NCI-H2171 (cell line): ENCODE measurements at regions not wholly inside any gene's neighbourhood (a gene's known extent, or its start where the extent isn't known, plus 50 kb on each side); places are given as distances from the start of the nearest gene placed in this dataset.
"Not testable (repeated sequence)": the region's sequence is repeated elsewhere in the genome, so short reads cannot be mapped to it uniquely, and the experiment has no call there.

Source experiments
- DNase-seq: peaks from one replicate; lab custom pipeline; 2025; lab: John Stamatoyannopoulos, UW

DNA sequence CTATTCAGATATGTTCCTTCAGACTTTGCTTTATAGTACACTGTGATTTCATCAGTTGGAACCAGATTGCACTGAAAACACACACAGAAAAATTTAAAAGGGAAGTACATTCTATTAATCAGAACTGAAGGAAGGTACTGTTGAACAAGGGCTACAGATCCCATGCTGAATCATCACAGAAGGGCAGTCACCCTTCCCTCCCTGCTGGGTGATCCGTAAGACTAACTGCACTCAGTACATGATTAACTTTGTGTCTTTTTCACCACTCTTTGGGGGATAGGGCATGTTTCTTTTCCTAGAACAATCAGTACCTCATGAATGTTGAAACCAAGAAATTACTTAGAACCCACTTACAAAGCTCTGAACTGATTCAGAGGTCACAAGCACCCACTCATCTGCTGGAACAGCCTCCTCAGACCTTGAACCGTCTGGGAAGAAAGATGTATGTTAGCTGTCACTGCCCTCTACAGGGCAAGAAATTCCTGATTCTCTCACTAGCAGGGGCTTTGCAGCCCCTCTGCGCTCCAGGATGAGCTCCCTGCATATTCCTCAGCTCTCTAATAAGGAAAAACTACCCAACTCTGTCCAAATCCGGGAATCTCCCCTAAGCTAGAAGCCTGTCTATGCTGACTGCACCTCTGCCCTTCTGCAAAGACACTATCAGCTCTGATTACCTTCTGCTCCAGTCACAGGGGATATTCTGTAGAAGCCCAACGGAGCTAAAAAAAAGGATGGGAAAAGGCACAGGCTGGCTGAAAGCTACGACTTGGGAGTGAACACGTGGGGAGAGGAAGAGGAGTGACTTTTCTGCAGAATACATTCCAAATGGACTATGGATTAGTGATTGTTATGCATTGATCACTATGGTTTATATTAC, 51.0 kb downstream of the IARS1 start:
- no peak for DNase-seq

DNA sequence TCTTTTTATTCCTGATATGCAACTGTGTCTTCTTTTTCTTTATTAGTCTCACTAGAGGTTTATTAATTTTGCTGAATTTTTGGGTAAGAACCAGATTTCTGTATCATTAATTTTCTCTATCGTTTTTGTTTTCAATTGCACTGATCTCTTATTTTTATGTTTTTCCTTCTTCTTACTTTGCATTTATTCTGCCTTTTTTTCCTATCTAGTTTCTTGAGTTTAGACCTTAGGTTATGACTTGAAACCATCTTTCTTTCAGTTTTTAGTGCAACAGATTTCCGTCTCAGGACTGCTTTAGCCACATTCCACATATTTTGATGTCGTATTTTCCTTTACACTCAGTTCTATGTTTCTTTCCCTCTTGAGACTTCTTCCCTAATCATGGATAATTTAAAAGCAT, 56.6 kb downstream of the IARS1 start:
- no peak for DNase-seq

DNA sequence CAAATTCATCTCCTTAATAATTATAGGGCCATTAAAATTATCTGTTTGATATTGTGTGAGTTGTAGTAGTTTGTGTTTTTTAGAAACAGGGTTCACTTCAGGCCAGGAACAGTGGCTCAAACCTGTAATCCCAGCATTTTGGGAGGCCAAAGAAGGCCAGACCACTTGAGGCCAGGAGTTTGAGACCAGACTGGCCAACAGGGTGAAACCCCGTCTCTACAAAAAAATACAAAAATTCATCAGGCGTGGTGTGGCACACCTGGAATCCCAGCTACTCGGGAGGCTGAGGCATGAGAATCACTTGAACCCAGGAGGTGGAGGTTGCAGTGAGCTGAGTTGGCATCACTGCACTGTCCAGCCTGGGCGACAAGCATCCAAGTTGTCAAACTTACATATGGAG, 57.0 kb downstream of the IARS1 start:
- DNase-seq: no peak

DNA sequence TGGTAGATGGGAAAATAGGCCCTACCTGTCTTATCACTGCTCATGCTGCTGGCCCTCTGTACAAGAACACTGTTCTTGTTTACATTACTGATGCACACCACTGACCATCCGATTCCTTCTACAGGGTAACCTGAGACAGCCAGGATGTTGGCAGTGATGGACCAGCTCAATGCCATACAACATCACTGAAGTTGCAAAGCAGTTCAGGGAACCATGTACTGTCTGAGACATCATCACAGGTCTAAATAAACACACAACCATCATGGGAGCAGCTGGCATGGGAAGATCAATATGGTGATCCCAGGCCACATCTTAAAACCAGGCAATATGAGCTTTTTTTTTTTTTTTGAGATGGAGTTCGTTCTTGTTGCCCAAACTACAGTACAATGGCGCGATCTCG, 59.0 kb downstream of the IARS1 start:
- DNase-seq: no peak

DNA sequence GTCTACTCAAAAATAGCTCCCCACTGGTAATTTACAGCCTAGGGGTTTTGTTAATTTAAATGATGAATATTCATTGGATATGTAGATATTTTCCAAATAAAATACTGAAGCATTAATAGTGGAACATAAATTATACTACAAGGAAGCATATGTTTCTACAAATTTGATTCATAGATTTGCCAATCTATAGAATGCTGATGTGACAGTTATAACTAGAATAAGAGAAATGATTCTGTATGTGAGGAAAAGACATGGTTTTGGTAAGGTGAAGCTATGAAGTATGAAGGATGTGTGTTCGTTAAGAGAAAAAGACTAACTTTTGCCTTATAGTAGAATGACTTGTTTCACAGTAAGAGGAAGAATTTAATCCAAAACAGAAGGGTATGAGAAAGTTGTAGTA, 61.3 kb downstream of the IARS1 start:
- no peak for DNase-seq

DNA sequence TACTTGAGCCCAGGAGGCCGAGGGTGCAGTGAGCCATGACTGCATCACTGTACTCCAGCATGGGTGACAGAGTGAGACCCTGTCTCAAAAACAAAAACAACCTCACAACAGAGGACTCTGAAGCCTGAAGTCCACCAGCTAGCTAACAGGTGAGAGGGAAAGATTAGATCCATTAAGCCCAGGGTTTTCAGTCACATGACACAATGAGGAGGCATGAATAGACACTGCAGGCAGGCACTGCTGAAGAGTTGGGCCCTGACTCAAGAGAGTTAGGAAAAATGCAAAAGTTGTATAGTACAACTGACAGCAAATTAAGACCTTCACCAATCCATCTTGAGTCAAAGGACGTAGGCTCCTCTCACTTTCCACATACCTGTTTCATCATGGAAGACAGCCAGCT, 64.9 kb downstream of the IARS1 start:
- DNase-seq: no peak

DNA sequence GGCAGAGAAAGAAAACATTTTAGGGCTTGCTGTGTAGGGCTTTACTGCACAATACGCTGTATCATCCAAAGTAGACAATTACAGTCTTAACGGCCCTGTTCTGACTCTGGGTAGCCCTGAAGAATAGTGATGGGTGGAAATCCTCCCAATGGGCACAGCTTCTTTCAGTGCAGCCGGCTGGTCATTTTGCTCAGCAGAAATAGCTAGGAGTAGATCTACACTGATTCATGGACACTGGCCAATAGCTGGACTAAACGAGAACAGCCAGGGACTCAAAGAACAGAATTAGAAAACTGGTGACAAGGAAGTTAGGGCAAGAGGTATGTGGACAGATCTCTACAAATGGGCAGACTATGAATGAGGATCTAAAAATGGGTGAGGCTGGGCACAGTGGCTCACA, 69.3 kb downstream of the IARS1 start:
- DNase-seq: no peak

DNA sequence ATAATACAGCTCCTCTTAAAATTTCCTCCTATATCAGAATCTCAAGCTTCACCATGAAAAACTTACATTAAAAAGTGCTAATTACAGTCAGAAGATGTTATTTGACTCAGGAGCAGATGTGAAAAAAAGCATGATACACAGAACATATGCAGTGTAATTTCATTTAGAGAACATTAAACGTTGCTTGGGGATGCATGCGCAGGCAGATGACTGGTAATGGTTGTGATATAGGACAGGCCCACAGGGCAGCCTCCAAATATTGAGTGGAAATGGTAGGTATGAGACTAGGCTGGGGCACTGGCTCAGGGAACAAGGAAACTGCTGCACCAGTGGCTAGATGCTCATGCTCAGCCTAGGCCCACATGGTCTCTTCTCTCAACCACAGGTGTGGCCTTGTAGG, 69.7 kb downstream of the IARS1 start:
- no peak for DNase-seq

DNA sequence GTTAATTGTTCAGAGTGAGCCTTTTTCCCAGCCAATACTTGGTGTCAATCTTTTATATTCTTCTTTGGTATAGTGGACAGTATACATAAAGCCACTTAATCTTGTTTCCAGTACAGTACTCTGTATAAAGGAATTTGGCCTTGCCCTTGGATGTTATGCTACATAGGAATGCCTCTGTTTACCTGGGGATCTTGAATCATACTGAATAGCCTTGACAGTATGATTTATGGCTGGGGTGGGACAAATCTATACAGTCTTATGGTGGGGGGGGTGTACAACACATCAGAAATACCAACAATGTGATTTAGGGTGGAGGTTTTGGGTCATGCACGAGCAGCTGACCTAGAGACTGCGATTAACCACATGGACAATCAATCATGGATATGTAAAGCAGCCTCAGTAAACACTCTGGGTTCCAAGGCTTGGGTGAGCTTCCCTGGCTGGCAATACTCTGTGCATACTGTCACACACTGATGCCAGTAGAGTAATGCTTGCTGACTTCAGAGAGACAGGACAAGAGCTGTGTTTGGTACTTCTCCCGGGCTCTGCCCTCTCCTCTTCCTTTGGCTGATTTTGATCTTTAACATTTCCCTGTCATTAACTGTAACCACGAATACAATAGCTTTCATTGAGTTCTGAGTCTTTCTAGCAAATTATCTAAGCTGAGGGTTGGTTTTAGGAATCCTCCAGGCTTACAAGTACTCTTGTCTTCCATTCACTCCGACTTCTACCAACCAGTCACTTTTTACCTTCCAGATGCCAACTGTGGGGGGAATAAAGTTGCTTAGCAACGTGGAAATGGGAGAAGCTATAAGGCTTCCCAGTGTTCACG, 84.6 kb downstream of the IARS1 start:
- no peak for DNase-seq

DNA sequence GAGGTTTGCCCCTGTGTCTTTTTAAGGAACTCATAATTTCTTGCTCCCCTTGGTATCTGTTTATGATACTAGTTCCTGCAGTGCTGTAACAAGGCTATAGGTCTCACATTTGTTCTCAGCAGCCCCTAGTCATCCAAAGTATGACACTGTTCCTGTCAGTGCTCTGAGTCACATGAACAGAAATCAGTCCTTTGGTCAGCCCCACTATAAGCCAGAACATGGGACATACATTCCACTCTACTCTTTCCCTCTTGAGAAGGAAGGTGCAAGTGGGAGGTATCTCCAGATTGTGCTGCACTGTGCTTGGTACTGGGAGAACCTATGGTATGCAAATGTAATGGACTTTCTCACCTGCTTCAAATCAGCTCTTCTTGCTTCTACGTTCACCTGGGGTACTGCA, 87.0 kb downstream of the IARS1 start:
- no peak for DNase-seq

DNA sequence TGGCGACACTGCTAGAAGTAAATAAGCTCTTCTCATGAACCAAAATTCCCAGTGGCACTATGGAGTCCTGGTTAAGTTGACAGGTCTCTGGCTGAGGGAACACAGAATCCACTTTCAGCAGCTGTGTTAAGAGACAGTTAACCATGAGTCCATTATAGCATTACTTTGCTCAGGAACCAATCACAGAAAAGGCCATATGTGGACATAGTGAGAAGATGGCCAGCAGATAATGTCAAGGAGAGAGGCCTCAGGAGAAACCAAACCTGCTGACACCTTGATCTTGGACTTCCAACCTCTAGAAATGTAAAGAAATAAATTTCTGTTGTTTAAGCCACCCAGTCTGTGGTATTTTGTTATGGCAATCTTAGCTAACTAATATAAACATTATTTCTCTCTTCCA, 88.7 kb upstream of the SPTLC1 start:
- not testable (repeated sequence) for DNase-seq

DNA sequence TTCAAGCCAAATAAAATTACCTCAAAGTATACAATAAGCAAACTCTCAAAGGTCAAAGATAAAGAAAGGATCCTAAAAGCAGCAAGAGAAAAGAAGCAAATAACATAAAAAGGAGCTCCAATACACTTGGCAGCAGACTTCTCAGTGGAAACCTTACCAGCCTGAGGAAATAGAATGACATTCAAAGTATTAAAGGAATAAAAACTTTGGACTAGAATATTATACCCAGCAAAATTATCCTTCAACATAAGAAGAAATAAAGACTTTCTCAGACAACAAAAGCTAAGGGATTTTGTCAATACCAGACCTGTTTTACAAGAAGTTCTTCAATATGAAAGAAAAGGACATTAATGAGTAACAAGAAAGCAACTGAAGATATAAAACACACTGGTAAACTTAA, 83.0 kb upstream of the SPTLC1 start:
- not testable (repeated sequence) for DNase-seq

DNA sequence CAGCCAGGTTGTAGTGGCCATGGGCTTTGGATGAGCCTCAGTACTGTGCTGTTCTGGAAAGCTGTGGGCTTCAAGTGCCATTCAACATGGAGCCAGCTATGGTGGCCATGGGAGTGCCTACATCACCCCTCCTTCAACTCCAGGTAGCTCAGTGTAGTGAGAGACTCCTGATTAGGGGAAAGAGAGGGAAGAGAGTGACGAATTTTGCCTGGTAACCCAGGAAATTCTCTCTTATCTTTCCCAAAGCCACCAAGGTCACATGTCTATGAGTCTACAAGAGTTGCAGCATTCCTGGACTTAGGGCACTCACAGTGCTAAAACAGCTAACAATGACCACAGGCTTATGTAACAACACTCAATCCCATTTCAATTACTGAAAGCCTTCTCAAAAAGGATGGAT, 81.7 kb upstream of the SPTLC1 start:
- DNase-seq: no peak

DNA sequence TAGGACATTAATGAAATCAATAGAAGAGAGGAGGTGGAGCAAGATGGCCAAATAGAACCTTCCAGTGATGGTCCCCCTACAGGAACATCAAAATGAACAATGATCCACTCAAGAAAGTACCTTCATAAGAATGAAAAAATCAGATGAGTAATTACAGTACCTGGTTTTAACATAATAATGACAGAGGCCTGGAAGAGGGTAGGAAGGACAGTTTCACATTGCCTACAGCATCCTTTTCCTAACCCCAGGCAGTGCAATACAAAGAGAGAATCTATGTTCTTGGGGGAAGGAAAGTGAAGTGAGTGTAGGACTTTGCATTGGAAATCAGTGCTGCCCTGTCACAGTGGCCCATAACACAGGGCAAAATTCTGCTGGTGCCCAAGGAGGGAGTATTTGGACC, 81.2 kb upstream of the SPTLC1 start:
- DNase-seq: no peak

DNA sequence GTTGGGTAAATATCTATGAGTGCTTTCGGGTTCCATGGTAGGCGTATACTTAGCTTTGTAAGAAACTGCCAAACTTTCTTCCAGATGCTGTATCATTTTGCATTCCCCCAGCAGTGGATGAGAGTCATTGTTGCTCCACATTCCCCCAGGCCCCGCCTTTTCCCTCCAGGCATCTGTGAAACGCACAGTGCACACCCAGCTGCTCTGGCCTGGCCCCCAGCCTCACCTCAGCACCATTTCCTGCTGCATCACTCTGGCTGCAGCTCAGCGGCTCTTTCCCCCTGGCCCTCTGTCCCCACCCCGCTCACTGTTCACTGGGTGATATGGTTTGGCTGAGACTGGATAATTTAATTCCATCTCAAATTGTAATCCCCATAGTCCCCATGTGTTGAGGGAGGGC, 76.6 kb upstream of the SPTLC1 start:
- DNase-seq: no peak

DNA sequence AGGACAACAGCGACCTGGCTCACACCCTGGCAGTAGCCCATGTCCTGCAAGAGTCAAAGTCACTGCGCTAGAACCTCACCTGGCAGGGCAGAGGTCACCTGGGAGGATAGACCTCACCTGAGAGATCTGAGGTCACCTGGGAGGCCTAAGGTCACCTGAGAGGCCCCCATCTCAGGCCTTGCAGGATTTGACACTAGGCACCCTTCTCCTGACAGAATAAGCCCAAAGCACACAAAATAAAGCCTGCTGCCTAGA, 75.2 kb upstream of the SPTLC1 start:
- no peak for DNase-seq

DNA sequence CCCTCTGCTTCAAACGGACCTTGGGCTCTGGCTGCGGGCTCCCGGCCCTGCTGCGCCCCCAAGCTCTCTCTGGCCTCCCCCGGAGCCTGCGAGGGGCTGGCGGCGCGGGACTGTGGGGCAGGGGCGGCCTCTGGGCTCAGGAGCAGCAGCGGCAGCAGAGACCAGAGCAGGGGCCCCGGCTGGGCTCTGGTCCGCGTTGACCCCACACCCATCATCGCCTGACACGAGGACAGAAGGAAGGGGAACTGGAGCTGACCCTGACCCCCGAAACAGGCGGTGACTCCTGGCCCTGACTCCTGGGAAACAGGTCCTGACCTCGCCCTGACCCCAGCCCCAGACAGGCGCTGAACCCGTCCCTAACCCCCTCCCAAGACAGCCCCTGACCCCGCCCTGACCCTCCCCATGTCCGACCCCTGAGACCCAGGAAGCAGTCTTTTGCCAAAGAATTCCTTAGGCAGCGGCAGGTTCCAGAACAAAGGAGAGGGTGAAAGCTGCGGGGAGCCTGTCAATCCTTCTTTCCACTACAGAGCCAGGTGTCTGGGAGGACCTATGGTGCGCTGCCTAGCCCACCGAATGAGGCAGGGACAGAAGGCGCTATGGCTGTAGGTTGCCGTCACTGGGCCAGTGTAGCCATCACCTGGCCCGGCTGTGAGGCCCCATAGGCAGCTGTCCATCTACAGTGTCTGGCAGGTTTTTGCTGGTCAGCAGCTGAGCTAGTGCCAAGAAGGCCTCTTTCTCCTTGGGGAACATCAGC, 74.7 kb upstream of the SPTLC1 start:
- no peak for DNase-seq

DNA sequence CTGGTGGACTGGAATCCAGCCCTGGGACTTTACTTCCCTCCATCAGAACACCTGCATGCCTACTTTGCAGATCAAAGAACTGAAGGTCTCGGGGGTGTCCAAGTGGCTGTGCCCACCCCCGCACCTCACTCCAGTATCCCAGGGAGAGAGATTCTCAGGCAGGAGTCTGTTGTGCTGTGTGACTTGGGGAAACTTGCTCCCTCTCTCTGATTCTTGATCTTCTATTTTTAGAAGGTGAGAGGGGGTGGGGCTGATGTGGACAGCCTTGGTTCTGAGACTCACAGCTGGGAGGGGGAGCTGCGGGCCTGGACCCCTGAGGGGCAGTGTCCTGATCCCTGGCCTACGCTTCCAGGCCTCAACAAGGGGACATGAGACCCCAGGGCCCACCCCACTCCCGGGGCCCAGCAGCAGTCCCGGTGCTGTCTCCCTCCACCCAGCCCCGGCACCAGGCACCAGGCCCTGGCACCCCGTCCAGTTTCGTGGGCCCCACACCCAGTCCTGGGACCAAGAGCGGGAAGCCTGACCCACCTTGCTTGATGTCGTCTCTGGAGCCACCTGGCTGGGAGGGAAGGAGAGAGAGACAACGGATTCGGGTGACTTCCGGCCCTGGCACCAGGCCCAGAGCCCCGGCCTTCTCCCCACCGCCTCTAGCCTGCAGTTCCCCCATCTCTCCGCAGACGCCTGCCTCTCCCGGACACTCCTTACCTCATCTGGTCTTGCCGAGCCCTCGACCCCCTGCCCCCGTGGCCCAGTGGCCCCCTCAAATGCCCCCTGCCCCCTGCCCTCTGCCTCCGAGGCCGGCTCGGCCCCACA, 74.0 kb upstream of the SPTLC1 start:
- no peak for DNase-seq

DNA sequence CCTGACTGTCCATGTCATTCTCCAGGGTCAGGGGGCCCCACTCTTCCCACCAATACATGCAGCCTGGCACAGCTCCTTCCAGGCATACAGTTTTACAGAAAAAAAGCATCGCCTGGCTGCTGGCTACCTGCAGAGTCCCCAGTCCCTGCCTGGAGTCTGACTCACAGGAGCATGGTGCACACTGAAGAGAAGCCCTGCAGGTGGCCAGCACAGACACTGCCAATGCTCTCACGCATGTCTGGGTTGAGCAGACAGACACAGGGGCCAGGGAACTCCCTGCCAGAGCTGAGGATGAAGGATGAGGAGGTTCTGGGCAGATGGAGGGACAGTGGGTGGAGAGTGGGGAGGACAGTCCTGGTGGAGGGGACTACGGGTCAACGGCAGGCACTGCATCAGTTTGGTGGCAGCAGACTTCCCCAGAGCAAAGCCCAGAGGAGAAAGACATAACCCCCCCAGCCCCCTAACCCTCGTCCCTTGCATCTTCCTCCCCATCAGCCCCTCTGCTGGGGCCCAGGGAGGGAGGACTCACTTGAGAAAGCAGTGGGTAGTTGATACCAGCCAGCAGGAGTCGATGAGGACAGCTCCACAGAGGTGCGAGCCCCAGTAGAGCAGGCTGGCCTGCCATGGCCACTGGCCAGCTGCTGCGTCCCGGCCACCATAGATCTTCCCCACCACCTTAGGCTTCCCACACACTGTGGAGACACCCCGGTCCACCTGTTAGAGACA, 72.9 kb upstream of the SPTLC1 start:
- no peak for DNase-seq

DNA sequence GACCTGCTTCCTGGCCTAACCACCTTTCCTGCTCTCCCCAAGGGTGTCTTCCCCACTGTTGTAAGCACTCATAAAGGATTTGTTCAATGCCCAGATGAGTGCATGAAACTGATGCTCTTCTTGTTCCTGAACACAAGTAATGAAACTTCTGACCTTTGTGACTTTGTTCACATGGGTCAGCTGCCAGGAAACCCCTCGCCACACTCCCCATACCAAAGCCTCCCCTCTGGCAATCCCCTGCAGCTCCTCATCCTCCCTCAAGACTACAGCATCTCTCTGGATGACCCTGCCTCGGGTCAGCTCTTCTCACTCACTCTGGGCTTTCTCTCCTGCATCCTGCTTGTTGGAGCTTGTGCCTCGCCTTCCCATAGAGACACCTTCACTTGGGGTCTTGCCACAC, 72.2 kb upstream of the SPTLC1 start:
- no peak for DNase-seq

DNA sequence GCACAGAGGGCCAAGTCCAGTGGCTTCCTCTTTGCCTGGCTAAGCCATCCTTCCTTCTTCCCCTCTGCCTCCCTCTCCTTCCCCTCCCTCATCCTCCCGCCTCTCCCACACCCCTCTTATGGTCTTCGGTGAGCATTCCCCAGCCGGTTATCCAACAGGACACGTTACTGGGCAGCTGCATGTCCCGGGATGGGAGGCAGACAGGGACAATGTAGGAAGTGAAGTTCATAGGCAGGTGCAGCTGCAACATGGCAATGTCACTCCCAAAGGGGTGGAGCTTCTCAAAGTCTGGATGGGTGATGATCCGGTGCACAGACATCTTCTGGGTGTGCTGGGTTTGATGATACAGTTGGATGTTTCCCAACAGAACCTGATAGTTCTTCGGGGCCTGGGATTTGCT, 71.4 kb upstream of the SPTLC1 start:
- DNase-seq: no peak
